CD4-positive, alpha-beta T cell (primary cell): ENCODE measurements at regions not wholly inside any gene's neighbourhood (a gene's known extent, or its start where the extent isn't known, plus 50 kb on each side); places are given as distances from the start of the nearest gene placed in this dataset.

ENCODE experiments used
- ATAC-seq: fragments of 200-7000 bp; cut with Tn5 transposase; one replicate; pipeline ENCODE4 v1.10.0; 2022; ENCODE audit warnings: mild to moderate bottlenecking; ENCODE audit not compliant: poor library complexity
- CTCF ChIA-PET: fragments of 350-600 bp; sonication (Branson Sonifier 250); formaldehyde crosslinking; loops from one replicate; lab custom pipeline; 2021; ENCODE audit warnings: antibody characterized with exemption, inconsistent platforms; lab: Charles Lee
- POLR2A ChIA-PET: fragments of 350-600 bp; sonication (Branson Sonifier 250); formaldehyde crosslinking; loops from one replicate; lab custom pipeline; 2021; ENCODE audit warnings: antibody characterized with exemption, inconsistent platforms; lab: Charles Lee
- DNase-seq, 14 experiments: peaks; one replicate each; pipeline ENCODE4 v3.0.0-alpha.2; 2013 to 2020; ENCODE audit warnings: mixed read lengths in 2 of 14
- H3K27ac ChIP-seq, 2 donors: one replicate each; pipeline versions ENCODE4 v1.5.1 to v1.7.0; 2013; ENCODE audit warnings: low read length in 2 of 2, low read depth in 1 of 2, mild to moderate bottlenecking in 1 of 2
- H3K27me3 ChIP-seq, 2 experiments: 1 replicate in 1 of 2; 2 replicates in 1 of 2; pipeline versions ENCODE4 v1.6.1 to v1.7.0; 2013; ENCODE audit warnings: low read length in 2 of 2, control low read depth in 1 of 2, mild to moderate bottlenecking in 1 of 2, moderate library complexity in 1 of 2; ENCODE audit not compliant: insufficient read depth in 2 of 2, control insufficient read depth in 1 of 2
- H3K36me3 ChIP-seq: one replicate; pipeline ENCODE4 v1.6.1; 2013; ENCODE audit warnings: low read length, control low read depth; ENCODE audit not compliant: insufficient read depth
- H3K4me1 ChIP-seq: one replicate; pipeline ENCODE4 v1.6.1; 2013; ENCODE audit warnings: low read length, control low read depth; ENCODE audit not compliant: insufficient read depth
- H3K4me3 ChIP-seq: one replicate; pipeline ENCODE4 v1.5.1; 2013; ENCODE audit warnings: mild to moderate bottlenecking, low read length, moderate library complexity
- H3K9me3 ChIP-seq, 2 experiments: 1 replicate in 1 of 2; 2 replicates in 1 of 2; pipeline versions ENCODE4 v1.6.1 to v1.7.0; 2013; ENCODE audit warnings: low read length in 2 of 2, mild to moderate bottlenecking in 2 of 2, control low read depth in 1 of 2, moderate library complexity in 1 of 2; ENCODE audit not compliant: control insufficient read depth in 1 of 2, insufficient read depth in 1 of 2
- H3K27ac Mint-ChIP-seq: one replicate; pipeline ENCODE4 v1.8.0; 2020; ENCODE audit warnings: mixed read lengths
- H3K27me3 Mint-ChIP-seq: one replicate; pipeline ENCODE4 v1.8.0; 2021; ENCODE audit warnings: mixed read lengths
- H3K36me3 Mint-ChIP-seq: one replicate; pipeline ENCODE4 v1.8.0; 2021; ENCODE audit warnings: low read depth, mixed read lengths
- H3K4me1 Mint-ChIP-seq: one replicate; pipeline ENCODE4 v1.8.0; 2021; ENCODE audit warnings: low read depth, mixed read lengths
- H3K4me3 Mint-ChIP-seq: one replicate; pipeline ENCODE4 v1.8.0; 2020; ENCODE audit warnings: mild to moderate bottlenecking, mixed read lengths
- H3K9me3 Mint-ChIP-seq: one replicate; pipeline ENCODE4 v1.8.0; 2020; ENCODE audit warnings: mixed read lengths
- CTCF ChIP-seq: fragments of 200-600 bp; IDR thresholded peaks from one replicate; pipeline ENCODE4 v1.8.0; 2022; ENCODE audit warnings: antibody characterized with exemption, mild to moderate bottlenecking
- intact Hi-C, 2 experiments: fragments of 100-400 bp; cut with DNase I in 1 of 2; cut with micrococcal nuclease in 1 of 2; formaldehyde crosslinking; loops; one replicate each; pipeline versions ENCODE4 v1.15.1 to v1.9.0; 2023 to 2025; cut with DNase I, micrococcal nuclease

- intact Hi-C loops: no loop called here
- CTCF ChIA-PET: no interaction called here
- ATAC-seq: no peak
Measured at GRCh38 chr1:63054184-63054583, 268.2 kb upstream of the FOXD3 start.

DNA sequence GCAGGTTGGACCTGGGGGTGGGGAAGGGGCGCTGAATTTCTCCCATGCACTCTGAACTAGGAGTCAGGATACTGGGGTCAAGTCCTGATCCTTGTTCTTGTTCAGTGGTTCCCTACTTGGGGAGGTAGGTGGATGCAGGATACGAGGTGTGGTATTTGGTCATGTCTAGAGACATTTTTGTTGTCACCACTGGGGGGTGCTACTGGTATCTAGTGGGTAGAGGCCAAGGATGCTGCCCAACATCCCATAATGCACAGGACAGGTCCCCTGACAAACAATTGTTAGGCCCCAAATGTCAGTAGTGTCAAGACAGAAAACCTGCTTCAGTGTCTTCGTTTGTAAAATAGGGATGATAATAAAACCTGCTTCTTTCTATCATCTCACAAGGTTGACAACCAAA, 259.0 kb upstream of the FOXD3 start:
- H3K36me3 Mint-ChIP-seq: no peaks in the 10 kb centered on the region
- peaks cover 0 to 3% of the 10 kb centered on the region in 2 experiments for H3K9me3 ChIP-seq
- H3K9me3 Mint-ChIP-seq: no peaks in the 10 kb centered on the region
- no peak overlapping the region for H3K27ac Mint-ChIP-seq
- H3K27me3 Mint-ChIP-seq: peaks cover 4% of the 10 kb centered on the region
- intact Hi-C loops: no loop called here
- H3K27ac ChIP-seq: no peak overlapping the region
- no peak overlapping the region for H3K4me3 Mint-ChIP-seq
- ATAC-seq (no peak), DNase-seq (no peak)
- no peaks in the 10 kb centered on the region for H3K36me3 ChIP-seq
- no peak overlapping the region for H3K4me3 ChIP-seq
- no peaks in the 10 kb centered on the region for H3K27me3 ChIP-seq
- H3K4me1 ChIP-seq: no peaks in the 10 kb centered on the region
- POLR2A ChIA-PET: no interaction called here
- CTCF ChIA-PET: no interaction called here
- TF ChIP-seq CTCF: no peak
- no peaks in the 10 kb centered on the region for H3K4me1 Mint-ChIP-seq

More at GRCh38 chr1:63054184-63054583, 268.2 kb upstream of the FOXD3 start:
- Histone ChIP-seq H3K4me1 (no peaks in the 10 kb centered on the region), H3K4me3 (no peak overlapping the region), H3K36me3 (no peaks in the 10 kb centered on the region), H3K9me3 (no peaks in the 10 kb centered on the region), H3K27ac (no peak overlapping the region), H3K27me3 (peaks cover 0 to 3% of the 10 kb centered on the region in 2 experiments)
- POLR2A ChIA-PET: no interaction called here
- Mint-ChIP-seq H3K9me3 (no peaks in the 10 kb centered on the region), H3K4me3 (no peak overlapping the region), H3K27ac (no peak overlapping the region), H3K27me3 (peaks cover 16% of the 10 kb centered on the region), H3K36me3 (no peaks in the 10 kb centered on the region), H3K4me1 (no peaks in the 10 kb centered on the region)
- no peak for TF ChIP-seq CTCF
- DNase-seq: no peak

GRCh38 chr1:63064135-63064534, 258.2 kb upstream of the FOXD3 start:
- H3K27ac Mint-ChIP-seq: no peak overlapping the region
- intact Hi-C loops: no loop called here
- no peaks in the 10 kb centered on the region for H3K9me3 Mint-ChIP-seq
- no peak overlapping the region for H3K27ac ChIP-seq
- H3K4me1 Mint-ChIP-seq: no peaks in the 10 kb centered on the region
- H3K4me3 Mint-ChIP-seq: no peak overlapping the region
- no peak overlapping the region for H3K4me3 ChIP-seq
- peaks cover 0 to 3% of the 10 kb centered on the region in 2 experiments for H3K9me3 ChIP-seq
- H3K27me3 Mint-ChIP-seq: peaks cover 9% of the 10 kb centered on the region
- CTCF ChIA-PET: no interaction called here
- H3K36me3 ChIP-seq: no peaks in the 10 kb centered on the region
- POLR2A ChIA-PET: no interaction called here
- DNase-seq (no peak), ATAC-seq (no peak)
- no peaks in the 10 kb centered on the region for H3K4me1 ChIP-seq
- H3K36me3 Mint-ChIP-seq: no peaks in the 10 kb centered on the region
- no peaks in the 10 kb centered on the region for H3K27me3 ChIP-seq
- TF ChIP-seq CTCF: no peak
